GM10266 (cell line): ENCODE measurements at regions not wholly inside any gene's neighbourhood (a gene's known extent, or its start where the extent isn't known, plus 50 kb on each side); places are given as distances from the start of the nearest gene placed in this dataset.
A peak's percentile ranks its signal among the peaks of the same experiment; 100 is the strongest.

Experiments used
- DNase-seq: peaks from one replicate; pipeline ENCODE4 v3.0.0; 2012; ENCODE audit errors: extremely low spot score
- TF ChIP-seq, protein P1 (sequence below): IDR thresholded peaks from 2 replicates; pipeline ENCODE4 v1.5.1; 2012; ENCODE audit warnings: mild to moderate bottlenecking, low read depth; ENCODE audit not compliant: control insufficient read depth, insufficient read depth; ENCODE audit errors: missing control alignments

DNA sequence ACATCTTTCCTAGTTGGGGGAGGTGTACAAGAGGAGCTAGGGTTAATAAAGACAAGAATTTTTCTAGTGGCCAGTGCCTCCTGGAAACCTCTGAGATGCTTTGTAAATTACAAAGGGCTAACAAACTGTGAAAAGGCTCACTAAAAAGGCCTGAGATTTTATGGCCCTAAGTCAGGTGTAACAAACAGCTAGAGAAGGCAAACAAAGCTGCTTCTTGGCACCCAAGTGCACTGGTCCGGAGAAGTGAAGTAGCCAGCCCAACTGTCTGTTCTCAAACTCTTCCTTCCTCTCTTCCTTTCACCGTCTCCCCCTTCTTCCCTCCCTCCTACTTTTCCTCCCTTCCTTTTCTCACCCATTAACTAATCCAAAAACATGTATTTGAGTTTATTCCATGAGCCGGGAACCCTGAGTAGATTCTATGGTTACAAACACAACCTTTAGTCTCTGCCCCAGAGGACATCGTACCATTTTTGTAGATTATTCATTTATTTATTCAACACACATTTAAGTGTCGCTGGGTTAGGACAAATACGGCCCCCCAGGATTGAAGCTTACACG, 143.4 kb upstream of the PCGF5 start:
- no peak for DNase-seq
- TF ChIP-seq, protein P1, sequence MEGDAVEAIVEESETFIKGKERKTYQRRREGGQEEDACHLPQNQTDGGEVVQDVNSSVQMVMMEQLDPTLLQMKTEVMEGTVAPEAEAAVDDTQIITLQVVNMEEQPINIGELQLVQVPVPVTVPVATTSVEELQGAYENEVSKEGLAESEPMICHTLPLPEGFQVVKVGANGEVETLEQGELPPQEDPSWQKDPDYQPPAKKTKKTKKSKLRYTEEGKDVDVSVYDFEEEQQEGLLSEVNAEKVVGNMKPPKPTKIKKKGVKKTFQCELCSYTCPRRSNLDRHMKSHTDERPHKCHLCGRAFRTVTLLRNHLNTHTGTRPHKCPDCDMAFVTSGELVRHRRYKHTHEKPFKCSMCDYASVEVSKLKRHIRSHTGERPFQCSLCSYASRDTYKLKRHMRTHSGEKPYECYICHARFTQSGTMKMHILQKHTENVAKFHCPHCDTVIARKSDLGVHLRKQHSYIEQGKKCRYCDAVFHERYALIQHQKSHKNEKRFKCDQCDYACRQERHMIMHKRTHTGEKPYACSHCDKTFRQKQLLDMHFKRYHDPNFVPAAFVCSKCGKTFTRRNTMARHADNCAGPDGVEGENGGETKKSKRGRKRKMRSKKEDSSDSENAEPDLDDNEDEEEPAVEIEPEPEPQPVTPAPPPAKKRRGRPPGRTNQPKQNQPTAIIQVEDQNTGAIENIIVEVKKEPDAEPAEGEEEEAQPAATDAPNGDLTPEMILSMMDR, result no peak

DNA sequence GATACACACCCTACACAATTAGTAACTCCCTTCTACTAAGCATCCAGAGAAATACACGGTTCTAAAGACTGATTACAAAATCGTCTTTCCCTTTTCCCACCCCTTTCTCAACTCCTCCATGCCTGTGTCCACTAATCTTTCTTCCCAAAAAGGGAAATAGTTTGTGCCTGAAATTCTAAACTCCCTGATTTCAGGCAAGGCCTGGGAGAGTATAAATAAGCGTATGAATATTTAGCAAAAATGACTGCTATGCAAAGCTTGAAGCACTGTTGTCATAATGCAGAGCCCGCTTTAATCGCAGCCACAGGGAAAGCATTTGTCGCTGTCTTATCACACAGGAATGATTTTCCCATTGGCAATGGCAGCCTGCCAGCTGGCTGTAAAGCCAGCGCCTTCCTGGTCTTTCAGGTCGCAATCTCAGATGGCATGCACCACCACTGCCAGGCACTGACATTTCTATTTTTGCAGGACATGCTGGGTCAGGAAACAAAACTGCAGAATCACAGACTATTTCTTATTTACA, 142.9 kb upstream of the PCGF5 start:
- TF ChIP-seq, protein P1, result no peak
- DNase-seq, result no peak

DNA sequence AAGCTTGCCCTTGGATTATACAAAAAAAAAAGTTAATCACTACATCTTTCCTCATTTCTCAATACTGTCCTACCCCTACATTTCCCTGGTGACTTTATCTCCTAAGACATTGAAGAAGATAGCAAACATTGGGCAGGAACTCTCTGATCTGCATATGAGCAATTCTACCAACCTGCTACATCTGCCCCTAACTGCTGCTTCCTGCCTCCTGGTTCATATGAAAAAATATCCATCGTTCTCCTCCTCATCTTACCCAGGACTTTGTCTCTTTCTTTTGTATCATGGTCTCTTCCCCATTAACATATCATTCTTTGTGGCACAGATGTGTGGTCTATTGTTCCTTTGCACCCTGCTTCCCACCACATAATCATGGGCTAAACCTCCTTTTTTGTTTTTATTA, 139.7 kb upstream of the PCGF5 start:
- TF ChIP-seq, protein P1, result no peak
- DNase-seq, result no peak

DNA sequence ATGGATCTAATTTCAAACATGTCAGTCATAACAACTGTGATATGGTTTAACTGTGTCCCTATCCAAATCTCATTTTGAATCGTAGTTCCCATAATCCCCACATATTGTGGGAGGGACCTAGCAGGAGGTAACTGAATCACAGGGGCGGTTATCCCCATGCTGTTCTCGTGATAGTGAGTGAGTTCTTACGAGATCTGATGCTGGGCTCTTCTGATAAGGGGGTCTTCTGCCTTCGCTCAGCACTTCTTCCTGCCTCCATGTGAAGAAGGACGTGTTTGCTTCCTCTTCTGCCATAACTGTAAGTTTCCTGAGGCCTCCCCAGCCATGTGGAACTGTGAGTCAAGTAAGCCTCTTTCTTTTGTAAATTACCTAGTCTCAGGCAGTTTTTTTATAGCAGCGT, 138.0 kb upstream of the PCGF5 start:
- TF ChIP-seq, protein P1, result no peak
- no peak for DNase-seq

DNA sequence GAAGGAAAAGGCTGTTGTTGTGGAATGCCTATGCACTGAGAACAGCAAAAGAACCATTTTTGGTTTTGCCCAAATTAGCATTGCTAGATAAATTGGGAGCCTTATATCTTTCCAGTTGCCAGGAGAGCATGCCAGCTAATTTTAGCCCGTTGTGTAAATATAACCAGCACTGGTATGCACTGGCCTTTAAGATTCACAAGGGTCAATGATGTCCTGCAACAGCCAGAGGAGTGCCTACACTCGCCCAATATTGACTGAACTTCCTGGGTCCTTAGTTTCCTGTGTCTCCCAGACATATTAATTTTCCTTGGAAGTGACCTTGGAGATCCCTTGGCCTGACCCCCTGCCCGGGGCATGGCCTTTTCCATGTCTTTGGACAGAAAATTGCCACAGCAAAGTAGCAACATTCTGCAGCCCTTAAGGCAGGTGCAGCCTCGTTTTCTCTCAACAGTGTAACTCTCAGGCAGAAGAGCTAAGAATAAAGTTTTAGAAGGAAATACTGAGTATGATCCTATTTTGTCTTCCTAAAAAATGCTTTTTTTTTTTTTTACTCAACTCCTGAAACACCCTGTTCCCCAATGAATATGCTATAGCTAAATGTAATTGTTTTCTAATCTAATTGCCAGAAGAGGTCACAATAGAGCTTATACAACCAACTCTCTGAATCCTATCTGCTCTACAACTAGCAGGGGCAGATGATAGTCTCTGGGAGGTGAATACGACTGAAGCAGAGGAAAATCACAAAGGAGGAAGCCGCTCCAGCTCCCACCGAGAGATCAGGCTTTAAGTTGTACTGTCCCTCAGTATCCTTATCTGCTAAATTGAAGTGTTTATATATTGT, 131.9 kb upstream of the PCGF5 start:
- peak; percentile 53 for DNase-seq
- TF ChIP-seq, protein P1, result peak; percentile 34

DNA sequence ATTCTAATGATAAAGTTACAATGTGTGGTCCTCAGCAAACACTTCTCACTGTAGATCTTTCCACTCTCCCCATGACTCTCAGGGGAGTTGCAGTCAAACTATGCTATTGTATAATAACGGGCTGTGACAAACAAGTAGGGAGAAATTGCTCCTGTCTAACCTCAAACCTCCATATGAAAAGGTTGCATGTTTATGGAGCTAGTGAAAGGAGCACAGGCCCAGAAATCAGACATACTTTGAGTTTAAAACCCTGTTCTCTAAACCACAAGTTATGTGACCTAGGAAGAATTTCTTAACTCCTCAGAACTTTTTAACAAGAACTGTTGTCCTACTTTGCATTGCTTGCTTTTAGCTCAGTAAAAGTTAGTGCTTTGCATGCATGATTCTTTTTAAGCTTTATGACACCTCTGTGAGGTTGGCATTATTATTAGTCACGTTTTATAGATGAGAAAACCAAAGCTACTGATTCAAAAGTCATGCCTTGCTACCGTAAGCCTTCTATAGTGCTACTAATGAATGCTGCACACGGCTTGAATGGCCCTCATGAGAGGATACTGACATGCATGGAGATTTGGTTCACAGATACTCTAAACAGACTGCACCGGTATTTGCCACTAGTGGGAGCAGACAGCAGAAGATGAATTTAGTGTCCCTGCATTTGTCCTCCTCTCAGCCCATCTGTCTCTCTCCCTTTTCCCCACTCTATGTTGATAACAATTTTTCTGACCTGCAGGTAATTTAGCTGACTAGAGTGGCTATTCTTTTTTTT, 129.5 kb upstream of the PCGF5 start:
- TF ChIP-seq, protein P1, result no peak

More for the DNA sequence above, 129.5 kb upstream of the PCGF5 start:
- peak; percentile 16 for DNase-seq
